SJSA1 (cell line): ENCODE measurements at regions not wholly inside any gene's neighbourhood (a gene's known extent, or its start where the extent isn't known, plus 50 kb on each side); places are given as distances from the start of the nearest gene placed in this dataset.

ENCODE experiments used
- DNase-seq, 2 experiments: peaks; one replicate each; pipeline ENCODE4 v3.0.0-alpha.2; 2015 to 2020; ENCODE audit warnings: low spot score in 2 of 2, low read depth in 1 of 2
- H3K27ac ChIP-seq: fragments of 250-450 bp; sonication (Bioruptor Pico); 2 replicates; pipeline ENCODE4 v1.5.1; 2020; ENCODE audit warnings: mild to moderate bottlenecking, moderate library complexity
- H3K27me3 ChIP-seq: fragments of 250-450 bp; sonication (Bioruptor Pico); replicated peaks from 2 replicates; pipeline ENCODE4 v1.5.1; 2020; ENCODE audit warnings: mild to moderate bottlenecking, moderate library complexity
- H3K36me3 ChIP-seq: fragments of 250-450 bp; sonication (Bioruptor Pico); 2 replicates; pipeline ENCODE4 v1.5.1; 2020; ENCODE audit warnings: mild to moderate bottlenecking
- H3K4me1 ChIP-seq: fragments of 250-450 bp; sonication (Bioruptor Pico); replicated peaks from 2 replicates; pipeline ENCODE4 v1.6.1; 2021; ENCODE audit warnings: mild to moderate bottlenecking
- H3K4me3 ChIP-seq: fragments of 250-450 bp; sonication (Bioruptor Pico); 2 replicates; pipeline ENCODE4 v1.5.1; 2020; ENCODE audit warnings: mild to moderate bottlenecking
- H3K9me3 ChIP-seq: fragments of 250-450 bp; sonication (Bioruptor Pico); replicated peaks from 2 replicates; pipeline ENCODE4 v1.5.1; 2020; ENCODE audit warnings: mild to moderate bottlenecking

GRCh38 chr16:85370543-85370880 is 242.6 kb upstream of the GSE1 start:
- Histone ChIP-seq H3K9me3 (no peaks in the 10 kb centered on the region), H3K27me3 (no peaks in the 10 kb centered on the region), H3K4me3 (no peak overlapping the region), H3K27ac (peak overlapping the region; percentile 7; the same call in 1 of the 2 replicates), H3K4me1 (peaks cover 52% of the 10 kb centered on the region), H3K36me3 (no peaks in the 10 kb centered on the region)
- DNase-seq, result no peak

DNA sequence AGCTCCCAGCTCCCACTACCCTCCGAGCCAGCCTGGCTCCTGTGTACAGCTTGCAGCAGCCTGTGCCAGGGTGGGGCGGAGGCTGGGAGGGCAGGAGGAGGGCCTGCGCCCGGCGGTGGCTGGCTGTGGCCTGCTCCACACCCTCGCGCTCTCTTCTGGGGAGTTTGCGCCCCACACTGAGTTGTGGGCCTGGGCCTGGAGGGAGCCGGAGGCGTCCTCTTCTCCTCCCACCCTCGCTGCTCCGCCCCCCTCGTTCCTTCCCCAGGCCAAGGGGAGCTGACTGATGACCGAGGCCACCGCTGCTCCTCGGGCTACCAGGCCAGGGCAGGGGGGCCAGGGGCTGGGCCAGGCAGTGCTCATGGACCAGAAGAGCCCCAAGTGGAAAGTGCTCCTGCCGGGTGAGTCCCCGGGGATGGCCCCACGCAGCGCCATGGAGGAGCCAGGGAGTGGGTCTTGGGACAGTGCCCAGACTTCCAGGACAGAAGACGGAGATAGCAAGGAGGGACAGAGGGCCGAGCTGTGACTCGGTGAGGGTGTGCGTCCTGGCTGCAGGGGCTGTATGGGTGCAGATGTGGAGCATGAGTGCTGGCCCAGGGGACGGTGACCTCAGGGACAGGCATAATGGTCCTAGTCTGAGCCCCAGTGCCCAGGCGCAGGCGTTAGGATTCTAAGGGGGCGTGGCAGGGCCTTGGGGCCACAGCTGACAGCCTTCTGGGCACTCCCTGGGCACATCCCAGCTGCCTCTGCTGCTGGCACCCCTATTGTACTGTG is 242.1 kb upstream of the GSE1 start:
- H3K4me3 ChIP-seq, result no peak overlapping the region
- peaks cover 47% of the 10 kb centered on the region for H3K4me1 ChIP-seq
- H3K27ac ChIP-seq, result peak overlapping the region; percentile 7; the same call in 1 of the 2 replicates
- H3K36me3 ChIP-seq, result no peaks in the 10 kb centered on the region
- no peaks in the 10 kb centered on the region for H3K27me3 ChIP-seq
- H3K9me3 ChIP-seq, result no peaks in the 10 kb centered on the region
- no peak for DNase-seq

GRCh38 chr16:85371948-85372347 is 241.2 kb upstream of the GSE1 start:
- no peaks in the 10 kb centered on the region for H3K27me3 ChIP-seq
- no peaks in the 10 kb centered on the region for H3K36me3 ChIP-seq
- H3K4me3 ChIP-seq, result no peak overlapping the region
- DNase-seq, result no peak
- H3K4me1 ChIP-seq, result peaks cover 54% of the 10 kb centered on the region
- no peaks in the 10 kb centered on the region for H3K9me3 ChIP-seq
- H3K27ac ChIP-seq, result no peak overlapping the region

DNA sequence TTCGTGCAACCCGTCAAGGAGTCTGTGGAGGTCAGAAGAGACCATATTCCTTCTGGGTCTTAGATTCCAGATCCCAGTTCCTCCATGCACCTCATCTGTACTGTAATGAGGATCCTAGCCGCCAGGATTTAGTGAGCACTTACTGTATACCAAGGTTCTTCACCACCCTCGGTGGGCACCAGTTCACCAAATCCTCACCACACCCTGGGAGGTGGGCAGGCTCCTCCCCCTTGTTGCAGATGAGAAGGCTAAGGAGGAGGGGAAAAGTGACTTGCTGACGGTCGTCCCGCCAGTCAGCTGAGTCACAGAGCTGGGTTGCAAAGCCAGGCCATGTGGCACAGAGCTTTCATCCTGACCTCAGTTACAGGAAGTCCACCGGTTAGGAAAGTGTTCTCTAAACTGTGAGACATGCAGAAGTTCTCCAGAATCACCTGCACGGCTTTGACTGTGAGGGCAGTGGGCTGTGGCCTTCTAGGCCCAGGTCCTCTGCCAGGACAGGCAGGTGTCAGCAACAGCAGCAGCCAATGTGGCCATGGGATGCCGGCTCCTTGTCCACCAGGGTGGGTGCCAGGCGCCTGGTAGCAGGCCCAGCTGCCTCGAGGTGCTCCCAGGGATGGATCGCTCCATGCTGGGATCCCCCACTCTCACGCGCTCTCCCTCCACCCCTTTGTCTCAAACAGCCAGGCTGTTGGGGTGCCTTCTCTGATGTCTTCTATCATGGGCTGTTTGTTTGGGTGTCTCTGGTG is 240.3 kb upstream of the GSE1 start:
- H3K27ac ChIP-seq, result peak overlapping the region; percentile 60
- H3K27me3 ChIP-seq, result no peaks in the 10 kb centered on the region
- H3K9me3 ChIP-seq, result no peaks in the 10 kb centered on the region
- H3K36me3 ChIP-seq, result no peaks in the 10 kb centered on the region
- H3K4me3 ChIP-seq, result no peak overlapping the region
- DNase-seq, result peak; percentile 73 to 87
- peaks cover 58% of the 10 kb centered on the region for H3K4me1 ChIP-seq

GRCh38 chr16:85373741-85374570 is 239.2 kb upstream of the GSE1 start:
- H3K27me3 ChIP-seq, result no peaks in the 10 kb centered on the region
- H3K9me3 ChIP-seq, result no peaks in the 10 kb centered on the region
- H3K36me3 ChIP-seq, result no peaks in the 10 kb centered on the region
- DNase-seq, result no peak
- H3K4me1 ChIP-seq, result peaks cover 58% of the 10 kb centered on the region
- H3K27ac ChIP-seq, result no peak overlapping the region; the same call in 1 of the 2 replicates
- no peak overlapping the region for H3K4me3 ChIP-seq

DNA sequence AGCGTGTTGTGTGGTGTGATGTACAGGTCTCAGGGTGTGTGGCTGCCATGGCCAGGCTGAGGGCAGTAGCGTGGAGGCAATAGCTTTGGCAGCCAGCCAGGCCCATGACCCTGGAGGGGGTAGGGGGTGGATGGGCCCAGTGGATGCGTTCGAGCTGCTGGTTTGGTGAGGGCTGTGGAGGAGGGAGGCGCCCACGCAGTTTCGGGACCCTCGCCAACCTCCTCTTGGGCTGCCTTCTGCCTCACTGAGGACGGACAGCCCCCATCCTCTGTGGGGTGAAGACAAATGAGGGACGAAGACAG is 238.6 kb upstream of the GSE1 start:
- H3K4me1 ChIP-seq, result peaks cover 53% of the 10 kb centered on the region
- no peaks in the 10 kb centered on the region for H3K36me3 ChIP-seq
- no peak overlapping the region for H3K27ac ChIP-seq

DNA sequence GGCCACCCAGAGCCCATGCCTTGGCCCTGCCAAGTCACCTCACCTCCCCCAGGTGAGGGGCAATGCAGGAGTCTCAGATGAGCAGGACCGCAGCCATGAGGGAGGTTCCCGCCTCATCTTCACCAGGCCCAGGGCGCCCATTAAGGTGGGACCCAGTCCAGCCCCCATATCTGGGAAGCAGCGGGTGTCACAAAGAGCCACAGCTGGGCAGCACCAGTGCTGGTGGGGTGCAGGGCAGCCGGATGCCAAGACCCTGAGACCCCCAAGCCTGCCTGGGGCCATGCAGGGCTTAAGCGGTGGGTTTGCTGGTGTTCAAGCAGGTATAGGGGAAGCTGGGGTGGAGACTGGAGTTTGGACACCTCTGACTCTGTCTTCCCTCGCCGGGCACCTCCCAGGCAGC is 237.8 kb upstream of the GSE1 start:
- Histone ChIP-seq H3K36me3 (no peaks in the 10 kb centered on the region), H3K27me3 (no peaks in the 10 kb centered on the region), H3K9me3 (no peaks in the 10 kb centered on the region), H3K4me1 (peaks cover 46% of the 10 kb centered on the region), H3K4me3 (no peak overlapping the region), H3K27ac (no peak overlapping the region)
- DNase-seq, result no peak

More for the DNA sequence above, 238.6 kb upstream of the GSE1 start:
- no peak for DNase-seq
- no peaks in the 10 kb centered on the region for H3K27me3 ChIP-seq
- no peaks in the 10 kb centered on the region for H3K9me3 ChIP-seq
- no peak overlapping the region for H3K4me3 ChIP-seq

DNA sequence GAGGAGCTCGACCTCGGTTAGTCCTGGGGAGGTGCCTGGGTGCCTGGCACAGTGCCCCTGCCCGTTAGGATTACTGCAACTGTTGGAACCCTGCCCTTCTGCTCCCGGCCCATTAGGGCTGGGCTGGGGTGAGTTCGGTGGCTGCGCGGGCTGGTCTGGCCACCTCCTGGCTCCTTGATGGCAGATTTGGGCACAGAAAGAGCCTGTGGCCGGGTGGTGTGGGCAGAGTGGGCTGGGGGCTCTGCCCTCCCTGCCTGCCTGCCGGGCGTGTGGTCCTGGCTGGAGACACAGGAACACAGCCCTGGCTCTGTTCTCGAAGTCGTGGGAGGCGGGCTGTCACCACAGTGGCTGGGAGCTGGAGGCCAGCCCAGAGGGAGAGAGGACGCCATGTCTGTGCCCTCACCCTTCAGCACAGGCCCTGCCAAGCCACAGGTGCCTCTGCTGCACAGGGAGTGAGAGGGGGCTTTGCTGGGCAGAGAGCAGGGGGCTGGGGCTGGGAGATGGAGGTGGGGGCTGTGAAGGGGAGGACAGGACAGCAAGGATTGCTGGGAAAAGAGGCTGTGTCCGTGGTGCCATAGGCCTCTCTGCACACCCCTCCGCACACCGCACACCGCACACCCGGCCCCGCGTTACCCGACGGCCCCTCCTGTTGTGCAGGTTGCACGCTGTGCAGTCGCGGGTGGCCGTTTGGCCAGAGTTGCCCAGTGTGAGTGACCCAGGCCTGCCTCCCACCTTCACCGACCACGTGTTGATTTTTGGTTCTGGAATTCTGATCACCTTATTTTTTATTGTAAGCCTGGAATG is 236.6 kb upstream of the GSE1 start:
- H3K27ac ChIP-seq, result no peak overlapping the region
- no peak for DNase-seq
- H3K36me3 ChIP-seq, result no peaks in the 10 kb centered on the region
- H3K4me1 ChIP-seq, result peaks cover 33% of the 10 kb centered on the region
- H3K27me3 ChIP-seq, result no peaks in the 10 kb centered on the region
- H3K4me3 ChIP-seq, result no peak overlapping the region
- H3K9me3 ChIP-seq, result no peaks in the 10 kb centered on the region

GRCh38 chr16:85377388-85378144 is 235.6 kb upstream of the GSE1 start:
- H3K4me3 ChIP-seq, result no peak overlapping the region
- no peaks in the 10 kb centered on the region for H3K27me3 ChIP-seq
- no peak for DNase-seq
- peaks cover under 1% of the 10 kb centered on the region; the same call in 1 of the 2 replicates for H3K36me3 ChIP-seq
- H3K27ac ChIP-seq, result no peak overlapping the region
- peaks cover 23% of the 10 kb centered on the region for H3K4me1 ChIP-seq
- no peaks in the 10 kb centered on the region for H3K9me3 ChIP-seq

- peaks cover 5% of the 10 kb centered on the region for H3K36me3 ChIP-seq
- no peak for DNase-seq
- no peak overlapping the region for H3K27ac ChIP-seq
- H3K4me1 ChIP-seq, result peaks cover 14% of the 10 kb centered on the region
- no peaks in the 10 kb centered on the region for H3K27me3 ChIP-seq
- no peaks in the 10 kb centered on the region for H3K9me3 ChIP-seq
- no peak overlapping the region for H3K4me3 ChIP-seq
Measured at GRCh38 chr16:85378145-85379040, 234.7 kb upstream of the GSE1 start.

- no peak for DNase-seq
- H3K4me3 ChIP-seq, result no peak overlapping the region
- H3K36me3 ChIP-seq, result peaks cover 5% of the 10 kb centered on the region
- H3K27ac ChIP-seq, result no peak overlapping the region
- peaks cover 12% of the 10 kb centered on the region for H3K4me1 ChIP-seq
- no peaks in the 10 kb centered on the region for H3K27me3 ChIP-seq
- no peaks in the 10 kb centered on the region for H3K9me3 ChIP-seq
Measured at GRCh38 chr16:85379041-85380001, 233.8 kb upstream of the GSE1 start.
